Thoracic aorta (tissue), 2 donors: ENCODE measurements at regions not wholly inside any gene's neighbourhood (a gene's known extent, or its start where the extent isn't known, plus 50 kb on each side); places are given as distances from the start of the nearest gene placed in this dataset.

ENCODE experiments used
- ATAC-seq: fragments of 150-250 bp; one replicate; pipeline ENCODE4 v1.8.0; 2017; ENCODE audit warnings: low read depth; ENCODE audit not compliant: insufficient number of reproducible peaks, low FRiP score
- DNase-seq: peaks from one replicate; pipeline ENCODE4 v3.0.0-alpha.2; 2020; ENCODE audit warnings: low spot score
- H3K27ac ChIP-seq, 2 donors: fragments of 200-600 bp; sonication (generic); 1 replicate in 1 of 2; 2 replicates in 1 of 2; pipeline ENCODE4 v1.5.1; 2016; ENCODE audit warnings: mild to moderate bottlenecking in 2 of 2, moderate library complexity in 2 of 2
- H3K27me3 ChIP-seq: fragments of 200-600 bp; sonication (generic); replicated peaks from 2 replicates; pipeline ENCODE4 v1.6.0; 2016; ENCODE audit warnings: mild to moderate bottlenecking; ENCODE audit not compliant: insufficient read depth
- H3K36me3 ChIP-seq: fragments of 200-600 bp; sonication (generic); one replicate; pipeline ENCODE4 v1.5.1; 2016
- H3K4me1 ChIP-seq, 2 donors: fragments of 200-600 bp; sonication (generic); 1 replicate in 1 of 2; 2 replicates in 1 of 2; pipeline versions ENCODE4 v1.5.1 to v1.6.0; 2016; ENCODE audit warnings: low read depth in 2 of 2, mild to moderate bottlenecking in 1 of 2; ENCODE audit not compliant: control insufficient read depth in 1 of 2
- H3K4me3 ChIP-seq: fragments of 200-600 bp; sonication (generic); 2 replicates; pipeline ENCODE4 v1.5.1; 2016; ENCODE audit warnings: mild to moderate bottlenecking
- H3K9me3 ChIP-seq: fragments of 200-600 bp; sonication (generic); 2 replicates; pipeline ENCODE4 v1.5.1; 2016
- TF ChIP-seq, protein P1 (sequence below): fragments of 200-600 bp; sonication (generic); IDR thresholded peaks from one replicate; pipeline ENCODE4 v1.5.1; 2019; ENCODE audit warnings: antibody characterized with exemption

DNA sequence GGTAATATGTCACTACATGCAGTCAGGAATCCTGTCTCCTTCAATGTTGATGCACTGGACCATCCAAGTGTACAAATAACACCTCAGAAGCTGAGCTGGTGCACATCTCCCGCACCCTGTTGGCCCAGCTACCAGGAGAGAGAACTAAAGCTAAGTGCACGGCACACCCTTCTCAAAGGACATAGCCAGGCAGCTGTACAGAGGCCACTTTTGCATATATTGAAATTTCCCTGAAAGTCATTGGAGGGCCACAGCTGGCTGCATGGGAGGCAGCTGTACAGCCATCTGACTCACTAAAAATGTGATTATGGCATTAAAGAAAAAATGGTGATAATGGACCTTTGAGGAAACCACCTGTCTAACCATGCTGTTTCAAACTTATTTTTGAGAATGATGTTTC is 441.7 kb downstream of the CBLN2 start:
- Histone ChIP-seq H3K9me3 (no peaks in the 10 kb centered on the region), H3K36me3 (no peaks in the 10 kb centered on the region), H3K27me3 (no peaks in the 10 kb centered on the region), H3K4me1 (no peaks in the 10 kb centered on the region), H3K4me3 (no peak overlapping the region), H3K27ac (no peak overlapping the region)
- TF ChIP-seq, protein P1, sequence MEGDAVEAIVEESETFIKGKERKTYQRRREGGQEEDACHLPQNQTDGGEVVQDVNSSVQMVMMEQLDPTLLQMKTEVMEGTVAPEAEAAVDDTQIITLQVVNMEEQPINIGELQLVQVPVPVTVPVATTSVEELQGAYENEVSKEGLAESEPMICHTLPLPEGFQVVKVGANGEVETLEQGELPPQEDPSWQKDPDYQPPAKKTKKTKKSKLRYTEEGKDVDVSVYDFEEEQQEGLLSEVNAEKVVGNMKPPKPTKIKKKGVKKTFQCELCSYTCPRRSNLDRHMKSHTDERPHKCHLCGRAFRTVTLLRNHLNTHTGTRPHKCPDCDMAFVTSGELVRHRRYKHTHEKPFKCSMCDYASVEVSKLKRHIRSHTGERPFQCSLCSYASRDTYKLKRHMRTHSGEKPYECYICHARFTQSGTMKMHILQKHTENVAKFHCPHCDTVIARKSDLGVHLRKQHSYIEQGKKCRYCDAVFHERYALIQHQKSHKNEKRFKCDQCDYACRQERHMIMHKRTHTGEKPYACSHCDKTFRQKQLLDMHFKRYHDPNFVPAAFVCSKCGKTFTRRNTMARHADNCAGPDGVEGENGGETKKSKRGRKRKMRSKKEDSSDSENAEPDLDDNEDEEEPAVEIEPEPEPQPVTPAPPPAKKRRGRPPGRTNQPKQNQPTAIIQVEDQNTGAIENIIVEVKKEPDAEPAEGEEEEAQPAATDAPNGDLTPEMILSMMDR, result no peak
- DNase-seq (no peak), ATAC-seq (no peak)

DNA sequence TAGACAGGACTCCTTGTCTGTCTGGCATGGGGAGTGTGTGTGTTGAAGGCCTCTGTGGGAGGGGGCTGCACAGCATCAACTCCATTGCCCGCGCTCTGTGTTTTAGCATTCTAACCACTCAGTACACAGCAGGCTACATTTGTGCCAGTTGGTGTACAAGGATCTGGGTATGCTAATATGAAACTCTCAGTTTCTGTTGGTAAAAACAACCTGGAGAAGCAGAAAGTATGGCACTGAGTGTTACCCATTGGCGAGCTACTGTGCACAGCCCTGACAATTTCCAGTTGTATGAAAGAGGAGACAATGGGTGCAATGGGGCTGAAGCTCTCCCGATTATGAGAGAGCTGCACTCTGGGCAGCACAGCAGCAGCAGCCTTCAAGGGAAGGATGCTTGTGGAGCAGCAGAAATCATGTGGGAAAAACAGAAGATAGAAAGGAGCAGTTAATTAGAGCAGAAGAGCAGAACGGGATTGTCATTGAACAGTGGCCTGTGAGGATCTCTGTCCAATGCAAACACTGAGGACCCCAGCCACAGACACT is 443.6 kb downstream of the CBLN2 start:
- TF ChIP-seq, protein P1, result no peak
- ATAC-seq (no peak), DNase-seq (no peak)
- H3K27me3 ChIP-seq, result no peaks in the 10 kb centered on the region
- H3K36me3 ChIP-seq, result no peaks in the 10 kb centered on the region
- no peak overlapping the region for H3K27ac ChIP-seq
- no peaks in the 10 kb centered on the region for H3K4me1 ChIP-seq
- no peaks in the 10 kb centered on the region for H3K9me3 ChIP-seq
- no peak overlapping the region for H3K4me3 ChIP-seq

DNA sequence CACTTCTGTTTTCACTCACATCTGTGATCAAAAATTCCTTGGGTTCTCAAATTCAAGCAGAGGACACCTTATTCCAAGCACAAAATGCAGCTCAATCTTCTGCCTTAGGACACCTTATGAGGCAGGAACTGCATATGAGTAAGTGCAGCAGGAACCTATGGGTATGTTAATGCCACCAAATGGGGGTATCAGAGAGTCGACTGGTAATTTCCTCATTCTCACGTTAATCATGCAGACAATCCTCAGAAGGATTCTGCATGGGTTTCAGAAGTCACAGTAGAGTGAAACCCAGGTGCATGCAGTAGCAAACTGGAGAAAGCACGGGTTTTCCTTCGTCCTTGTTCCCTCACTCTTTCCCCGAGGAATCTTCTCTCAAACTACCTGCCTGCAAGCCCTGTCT is 452.8 kb downstream of the CBLN2 start:
- Histone ChIP-seq H3K4me1 (no peaks in the 10 kb centered on the region), H3K36me3 (no peaks in the 10 kb centered on the region), H3K27me3 (no peaks in the 10 kb centered on the region), H3K4me3 (no peak overlapping the region), H3K9me3 (no peaks in the 10 kb centered on the region), H3K27ac (no peak overlapping the region)
- DNase-seq (no peak), ATAC-seq (no peak)
- TF ChIP-seq, protein P1, result no peak

DNA sequence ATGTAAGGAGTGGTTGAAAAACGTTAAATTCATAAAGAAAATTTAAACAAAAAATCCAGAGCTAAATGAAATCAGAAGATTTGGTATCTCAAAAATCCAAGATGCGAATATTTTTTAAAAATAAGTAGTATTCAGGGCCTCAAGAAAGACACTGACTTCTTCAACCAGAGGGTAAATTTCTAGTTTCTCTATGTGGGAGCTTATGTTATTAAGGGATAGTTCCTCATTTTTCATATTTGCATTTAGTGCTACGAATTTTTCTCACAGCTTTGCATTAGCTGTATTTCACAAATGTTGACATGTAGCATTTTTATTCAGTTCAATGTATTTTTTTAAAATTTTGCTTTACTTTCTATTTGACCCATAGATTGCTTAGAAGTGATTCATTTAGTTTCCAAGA is 454.7 kb downstream of the CBLN2 start:
- no peak for DNase-seq
- TF ChIP-seq, protein P1, result no peak

DNA sequence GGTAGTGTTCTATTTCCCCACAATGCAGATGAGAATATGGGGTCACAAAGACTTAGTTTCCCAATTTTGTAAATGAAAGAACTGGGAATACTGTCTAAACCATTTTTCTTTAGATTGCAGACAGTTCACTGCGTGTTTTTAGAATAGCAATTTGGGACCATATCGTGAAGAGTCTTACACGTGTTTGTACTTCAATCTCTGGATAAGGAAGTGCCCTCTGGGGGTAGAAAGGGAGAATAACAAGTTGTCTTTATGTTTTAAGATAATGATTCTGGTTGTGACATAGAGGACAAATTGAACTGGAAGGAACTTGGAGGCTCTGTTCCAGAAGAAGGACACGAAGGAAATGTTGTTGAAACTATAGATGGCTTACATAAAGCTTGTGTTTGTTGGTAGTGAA is 457.7 kb downstream of the CBLN2 start:
- Histone ChIP-seq H3K9me3 (no peaks in the 10 kb centered on the region), H3K36me3 (no peaks in the 10 kb centered on the region), H3K4me1 (no peaks in the 10 kb centered on the region), H3K27ac (no peak overlapping the region), H3K27me3 (no peaks in the 10 kb centered on the region), H3K4me3 (no peak overlapping the region)
- ATAC-seq, result no peak
- no peak for DNase-seq
- TF ChIP-seq, protein P1, result no peak

More for the DNA sequence above, 454.7 kb downstream of the CBLN2 start:
- no peaks in the 10 kb centered on the region for H3K36me3 ChIP-seq
- ATAC-seq, result no peak
- H3K4me1 ChIP-seq, result no peaks in the 10 kb centered on the region
- no peaks in the 10 kb centered on the region for H3K9me3 ChIP-seq
- no peaks in the 10 kb centered on the region for H3K27me3 ChIP-seq
- no peak overlapping the region for H3K4me3 ChIP-seq
- H3K27ac ChIP-seq, result no peak overlapping the region
